ENCODE measurements at regions not wholly inside any gene's neighbourhood (a gene's known extent, or its start where the extent isn't known, plus 50 kb on each side); places are given as distances from the start of the nearest gene placed in this dataset.

DNA sequence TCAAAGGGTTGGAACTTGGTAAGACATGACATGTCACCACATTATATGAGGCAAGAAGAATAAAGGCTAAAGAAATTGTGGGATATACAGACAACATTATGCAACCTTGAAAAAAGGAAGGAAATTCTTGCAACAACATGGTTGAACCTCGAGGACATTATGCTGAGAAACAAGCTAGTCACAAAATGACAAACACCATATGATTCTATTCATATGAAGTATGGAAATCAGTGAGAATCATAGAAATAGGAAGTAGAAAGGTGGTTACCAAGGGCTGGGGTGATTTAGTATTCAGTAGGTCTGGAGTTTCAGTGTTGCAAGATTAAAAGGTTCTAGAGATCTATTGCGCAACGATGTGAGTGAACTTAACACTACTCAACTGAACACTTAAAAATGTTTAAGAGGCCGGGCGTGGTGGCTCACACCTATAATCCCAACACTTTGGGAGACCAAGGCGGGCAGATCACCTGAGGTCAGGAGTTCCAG is 126.9 kb upstream of the TBX20 start:
- H3K27me3 ChIP-seq (ENCODE audit: control insufficient read depth in 2 of 2, insufficient read depth in 2 of 2, low read length in 2 of 2) = no peaks in the 10 kb centered on the region
- no peaks in the 10 kb centered on the region for H3K36me3 ChIP-seq (ENCODE audit: control insufficient read depth in 2 of 2, extremely low read depth in 1 of 2, insufficient read depth in 2 of 2, low read length in 2 of 2)
- DNase-seq (ENCODE audit: low read depth, low spot score) (no peak), FAIRE-seq (no peak)
- no peaks in the 10 kb centered on the region for H3K79me2 ChIP-seq (ENCODE audit: control insufficient read depth, insufficient read depth, low read length)
- H3K4me1 ChIP-seq (ENCODE audit: control insufficient read depth, extremely low read depth, insufficient read depth, low read length) = no peaks in the 10 kb centered on the region
- TF ChIP-seq, protein P1, sequence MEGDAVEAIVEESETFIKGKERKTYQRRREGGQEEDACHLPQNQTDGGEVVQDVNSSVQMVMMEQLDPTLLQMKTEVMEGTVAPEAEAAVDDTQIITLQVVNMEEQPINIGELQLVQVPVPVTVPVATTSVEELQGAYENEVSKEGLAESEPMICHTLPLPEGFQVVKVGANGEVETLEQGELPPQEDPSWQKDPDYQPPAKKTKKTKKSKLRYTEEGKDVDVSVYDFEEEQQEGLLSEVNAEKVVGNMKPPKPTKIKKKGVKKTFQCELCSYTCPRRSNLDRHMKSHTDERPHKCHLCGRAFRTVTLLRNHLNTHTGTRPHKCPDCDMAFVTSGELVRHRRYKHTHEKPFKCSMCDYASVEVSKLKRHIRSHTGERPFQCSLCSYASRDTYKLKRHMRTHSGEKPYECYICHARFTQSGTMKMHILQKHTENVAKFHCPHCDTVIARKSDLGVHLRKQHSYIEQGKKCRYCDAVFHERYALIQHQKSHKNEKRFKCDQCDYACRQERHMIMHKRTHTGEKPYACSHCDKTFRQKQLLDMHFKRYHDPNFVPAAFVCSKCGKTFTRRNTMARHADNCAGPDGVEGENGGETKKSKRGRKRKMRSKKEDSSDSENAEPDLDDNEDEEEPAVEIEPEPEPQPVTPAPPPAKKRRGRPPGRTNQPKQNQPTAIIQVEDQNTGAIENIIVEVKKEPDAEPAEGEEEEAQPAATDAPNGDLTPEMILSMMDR (IDR thresholded peaks at IDR 0.05; ENCODE audit: extremely low read depth in 1 of 2, insufficient read depth in 1 of 2, low read depth in 1 of 2, low read length in 2 of 2) = no peak
- TF ChIP-seq, protein P2, sequence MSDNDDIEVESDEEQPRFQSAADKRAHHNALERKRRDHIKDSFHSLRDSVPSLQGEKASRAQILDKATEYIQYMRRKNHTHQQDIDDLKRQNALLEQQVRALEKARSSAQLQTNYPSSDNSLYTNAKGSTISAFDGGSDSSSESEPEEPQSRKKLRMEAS (IDR thresholded peaks at IDR 0.05; ENCODE audit: insufficient read depth, insufficient read length) = no peak
- TF ChIP-seq MYC (IDR thresholded peaks at IDR 0.05; ENCODE audit: low read depth, low read length) = no peak
- no peak for TF ChIP-seq GATA2 (IDR thresholded peaks at IDR 0.05; ENCODE audit: insufficient read depth, insufficient read length, low read depth, low read length)
- no peak for TF ChIP-seq FOS (IDR thresholded peaks at IDR 0.05; ENCODE audit: borderline replicate concordance, insufficient read depth, low read length)
- no peak for TF ChIP-seq JUN (IDR thresholded peaks at IDR 0.05; ENCODE audit: borderline replicate concordance, insufficient read depth, insufficient read length, low read depth)
- no peak for TF ChIP-seq POLR2AphosphoS5 (IDR thresholded peaks at IDR 0.05; ENCODE audit: insufficient read depth, low read depth, low read length)
- no peak for TF ChIP-seq EZH2 (IDR thresholded peaks at IDR 0.05; ENCODE audit: borderline replicate concordance, low read depth, low read length, severe bottlenecking)
- no peak for TF ChIP-seq POLR2A (IDR thresholded peaks at IDR 0.05; ENCODE audit: low read depth, low read length)
- ChIA-PET CTCF (no interaction called here), POLR2A (no interaction called here)
- H3K9me3 ChIP-seq (replicated peaks; ENCODE audit: control insufficient read depth, insufficient read depth, low read length) = no peaks in the 10 kb centered on the region
- H3K27ac ChIP-seq (ENCODE audit: insufficient read depth, low read depth, low read length) = no peak overlapping the region
- H3K9ac ChIP-seq (replicated peaks; ENCODE audit: extremely low read depth, insufficient read depth, low read length) = no peak overlapping the region
- no peak overlapping the region for H3K4me2 ChIP-seq (ENCODE audit: insufficient read depth, low read length)
- no peaks in the 10 kb centered on the region for H4K20me1 ChIP-seq (replicated peaks; ENCODE audit: control insufficient read depth, extremely low read depth, insufficient read depth, low read length)
- no peak overlapping the region for H2AFZ ChIP-seq (ENCODE audit: low read depth, low read length)
- no peaks in the 10 kb centered on the region for H3K9me1 ChIP-seq (replicated peaks; ENCODE audit: control insufficient read depth, extremely low read depth, insufficient read depth, low read length)
- intact Hi-C loops (cut with micrococcal nuclease) = no loop called here
- no peak overlapping the region for H3K4me3 ChIP-seq (replicated peaks in 1 of 3; ENCODE audit: insufficient read depth in 1 of 3, low read depth in 1 of 3, low read length in 3 of 3)
- BruUV-seq (replicated peaks) = no TSS peak
- dilution Hi-C loops (cut with MboI; ENCODE audit: extremely low pct_ligation_motif_present, low sequenced_read_pairs) = no loop called here
